Femur (tissue), 1 donor: ENCODE measurements at regions not wholly inside any gene's neighbourhood (a gene's known extent, or its start where the extent isn't known, plus 50 kb on each side); places are given as distances from the start of the nearest gene placed in this dataset.
A peak's percentile ranks its signal among the peaks of the same experiment; 100 is the strongest.

ENCODE experiments used
- DNase-seq: peaks from one replicate; pipeline ENCODE4 v3.0.0-alpha.2; 2017

GRCh38 chr7:46710927-46711326, 789.9 kb upstream of the IGFBP3 start:
- DNase-seq, result no peak

GRCh38 chr7:46707973-46708372, 786.9 kb upstream of the IGFBP3 start:
- no peak for DNase-seq

GRCh38 chr7:46705386-46706255, 784.5 kb upstream of the IGFBP3 start:
- DNase-seq, result no peak

- DNase-seq, result no peak
These were observed 775.7 kb upstream of the IGFBP3 start for GRCh38 chr7:46696741-46697140.

- DNase-seq, result no peak
These were observed 774.1 kb upstream of the IGFBP3 start for GRCh38 chr7:46695051-46695708.

- no peak for DNase-seq
These were observed 773.0 kb upstream of the IGFBP3 start for GRCh38 chr7:46694058-46694457.

- no peak for DNase-seq
These were observed 766.1 kb upstream of the IGFBP3 start for GRCh38 chr7:46687203-46687602.

GRCh38 chr7:46685051-46685450, 764.0 kb upstream of the IGFBP3 start:
- no peak for DNase-seq

GRCh38 chr7:46682836-46683624, 762.0 kb upstream of the IGFBP3 start:
- no peak for DNase-seq

GRCh38 chr7:46681865-46682503, 760.9 kb upstream of the IGFBP3 start:
- peak; percentile 42 for DNase-seq

- no peak for DNase-seq
These were observed 759.1 kb upstream of the IGFBP3 start for GRCh38 chr7:46680147-46680546.

- DNase-seq, result no peak
These were observed 758.6 kb upstream of the IGFBP3 start for GRCh38 chr7:46679671-46680070.

- DNase-seq, result no peak
These were observed 757.3 kb upstream of the IGFBP3 start for GRCh38 chr7:46678421-46678820.

GRCh38 chr7:46675456-46675855, 754.4 kb upstream of the IGFBP3 start:
- DNase-seq, result no peak

GRCh38 chr7:46672861-46673260, 751.8 kb upstream of the IGFBP3 start:
- no peak for DNase-seq

GRCh38 chr7:46671108-46671769, 750.2 kb upstream of the IGFBP3 start:
- no peak for DNase-seq

GRCh38 chr7:46669028-46669427, 748.0 kb upstream of the IGFBP3 start:
- no peak for DNase-seq

- no peak for DNase-seq
These were observed 743.4 kb upstream of the IGFBP3 start for GRCh38 chr7:46664453-46664852.

- DNase-seq, result no peak
These were observed 742.0 kb upstream of the IGFBP3 start for GRCh38 chr7:46663025-46663424.

- no peak for DNase-seq
These were observed 740.4 kb upstream of the IGFBP3 start for GRCh38 chr7:46661431-46661830.

GRCh38 chr7:46660402-46660980, 739.4 kb upstream of the IGFBP3 start:
- no peak for DNase-seq

GRCh38 chr7:46658281-46658680, 737.2 kb upstream of the IGFBP3 start:
- DNase-seq, result no peak
